ENCODE measurements at regions not wholly inside any gene's neighbourhood (a gene's known extent, or its start where the extent isn't known, plus 50 kb on each side); places are given as distances from the start of the nearest gene placed in this dataset.

GRCh38 chr4:165723051-165723795, 149.8 kb upstream of the TLL1 start:
- DNase-seq (ENCODE audit: low read depth): no peak

GRCh38 chr4:165724786-165725185, 148.3 kb upstream of the TLL1 start:
- no peak for DNase-seq (ENCODE audit: low read depth)

GRCh38 chr4:165725352-165725751, 147.7 kb upstream of the TLL1 start:
- DNase-seq (ENCODE audit: low read depth): no peak

GRCh38 chr4:165726831-165727230, 146.2 kb upstream of the TLL1 start:
- DNase-seq (ENCODE audit: low read depth): peak; percentile 11

- no peak for DNase-seq (ENCODE audit: low read depth)
Observed at GRCh38 chr4:165737309-165737972, 135.6 kb upstream of the TLL1 start.

- DNase-seq (ENCODE audit: low read depth): no peak
Observed at GRCh38 chr4:165738571-165738970, 134.5 kb upstream of the TLL1 start.

- DNase-seq (ENCODE audit: low read depth): no peak
Observed at GRCh38 chr4:165740911-165741310, 132.1 kb upstream of the TLL1 start.

GRCh38 chr4:165743422-165743821, 129.6 kb upstream of the TLL1 start:
- no peak for DNase-seq (ENCODE audit: low read depth)

GRCh38 chr4:165744370-165744769, 128.7 kb upstream of the TLL1 start:
- DNase-seq (ENCODE audit: low read depth): no peak

GRCh38 chr4:165748321-165748720, 124.7 kb upstream of the TLL1 start:
- DNase-seq (ENCODE audit: low read depth): no peak

- DNase-seq (ENCODE audit: low read depth): no peak
Observed at GRCh38 chr4:165751882-165752281, 121.2 kb upstream of the TLL1 start.

- DNase-seq (ENCODE audit: low read depth): no peak
Observed at GRCh38 chr4:165754664-165755063, 118.4 kb upstream of the TLL1 start.

- no peak for DNase-seq (ENCODE audit: low read depth)
Observed at GRCh38 chr4:165756836-165757235, 116.2 kb upstream of the TLL1 start.

- no peak for DNase-seq (ENCODE audit: low read depth)
Observed at GRCh38 chr4:165757451-165757850, 115.6 kb upstream of the TLL1 start.

GRCh38 chr4:165758086-165758485, 115.0 kb upstream of the TLL1 start:
- no peak for DNase-seq (ENCODE audit: low read depth)

- no peak for DNase-seq (ENCODE audit: low read depth)
Observed at GRCh38 chr4:165760182-165760581, 112.9 kb upstream of the TLL1 start.

GRCh38 chr4:165761963-165762362, 111.1 kb upstream of the TLL1 start:
- DNase-seq (ENCODE audit: low read depth): no peak

GRCh38 chr4:165763640-165764039, 109.4 kb upstream of the TLL1 start:
- DNase-seq (ENCODE audit: low read depth): no peak

- no peak for DNase-seq (ENCODE audit: low read depth)
Observed at GRCh38 chr4:165765053-165765452, 108.0 kb upstream of the TLL1 start.

GRCh38 chr4:165766018-165766417, 107.0 kb upstream of the TLL1 start:
- no peak for DNase-seq (ENCODE audit: low read depth)

GRCh38 chr4:165766976-165767375, 106.1 kb upstream of the TLL1 start:
- no peak for DNase-seq (ENCODE audit: low read depth)

- no peak for DNase-seq (ENCODE audit: low read depth)
Observed at GRCh38 chr4:165767671-165768070, 105.4 kb upstream of the TLL1 start.

- DNase-seq (ENCODE audit: low read depth): no peak
Observed at GRCh38 chr4:165768281-165768680, 104.8 kb upstream of the TLL1 start.

- DNase-seq (ENCODE audit: low read depth): no peak
Observed at GRCh38 chr4:165774326-165774725, 98.7 kb upstream of the TLL1 start.
